K562 (cell line): ENCODE measurements at regions not wholly inside any gene's neighbourhood (a gene's known extent, or its start where the extent isn't known, plus 50 kb on each side); places are given as distances from the start of the nearest gene placed in this dataset.

ENCODE experiments used
- ATAC-seq: fragments of 200-7000 bp; cut with Tn5 transposase; 3 replicates; pipeline ENCODE4 v1.9.1; 2020; ENCODE audit warnings: moderate library complexity
- BruUV-seq: library from RNA; stranded (reverse); fragments of 400-500 nt; replicated peaks from 2 replicates; lab custom pipeline; 2021; lab: Mats Ljungman, UMichigan
- CTCF ChIA-PET: fragments of 300-600 bp; formaldehyde crosslinking; extraction: SDS; loops from one replicate; lab custom pipeline; 2021; ENCODE audit warnings: low intra/inter-chr PET ratio; lab: Yijun Ruan, JAX
- POLR2A ChIA-PET: fragments of 300-600, 350-650 bp; sonication (Branson Sonifier 250); formaldehyde crosslinking; extraction: SDS; loops from one replicate; lab custom pipeline; 2021; ENCODE audit warnings: antibody characterized with exemption, inconsistent platforms; lab: Yijun Ruan, JAX
- DNase-seq, 4 experiments: peaks; one replicate each; pipeline versions ENCODE4 v3.0.0 to v3.0.0-alpha.2; 2011 to 2018; ENCODE audit warnings: low spot score in 3 of 4, mixed read lengths in 3 of 4; ENCODE audit errors: extremely low read depth in 1 of 4
- FAIRE-seq: peaks from 2 replicates; lab custom pipeline; 2011; peaks lifted over from hg19 to GRCh38; lab: Jason Lieb, UNC
- H2AFZ ChIP-seq: 2 replicates; pipeline ENCODE4 v1.6.0; 2011; ENCODE audit warnings: low read depth, low read length, control low read depth, inconsistent platforms
- H3K27ac ChIP-seq: fragments of 200-600 bp; 3 replicates; pipeline ENCODE4 v1.8.0; 2011; ENCODE audit warnings: low read depth, mild to moderate bottlenecking, control low read depth, inconsistent platforms, low read length, moderate library complexity, mixed read lengths; ENCODE audit errors: extremely low read depth
- H3K27me3 ChIP-seq, 2 experiments: fragments of 300-600 bp in 1 of 2; 2 replicates in 1 of 2; 3 replicates in 1 of 2; pipeline versions ENCODE4 v1.6.0 to v1.8.0; 2011; ENCODE audit warnings: inconsistent platforms in 2 of 2, low read length in 2 of 2, mild to moderate bottlenecking in 1 of 2, mixed read lengths in 1 of 2, moderate library complexity in 1 of 2; ENCODE audit not compliant: control insufficient read depth in 2 of 2, insufficient read depth in 2 of 2
- H3K36me3 ChIP-seq: fragments of 300-600 bp; 3 replicates; pipeline ENCODE4 v1.8.0; 2011; ENCODE audit warnings: mild to moderate bottlenecking, low read length, inconsistent platforms; ENCODE audit not compliant: control insufficient read depth, insufficient read depth
- H3K4me1 ChIP-seq, 2 experiments: fragments of 200-600 bp in 1 of 2; replicated peaks in 1 of 2; 2 replicates in 1 of 2; 3 replicates in 1 of 2; pipeline versions ENCODE4 v1.5.1 to v1.8.0; 2011; ENCODE audit warnings: inconsistent platforms in 2 of 2, low read length in 2 of 2, mild to moderate bottlenecking in 1 of 2, mixed read lengths in 1 of 2, moderate library complexity in 1 of 2; ENCODE audit not compliant: control insufficient read depth in 2 of 2, insufficient read depth in 2 of 2
- H3K4me2 ChIP-seq: 2 replicates; pipeline ENCODE4 v1.6.1; 2011; ENCODE audit warnings: low read length, control low read depth, inconsistent platforms, mixed read lengths; ENCODE audit not compliant: insufficient read depth
- H3K4me3 ChIP-seq: fragments of 200-600 bp; sonication (generic), shearing (Covaris generic); 2 replicates; pipeline ENCODE4 v1.5.1; 2016; ENCODE audit warnings: control low read depth, inconsistent platforms
- H3K79me2 ChIP-seq: fragments of 200-600 bp; 3 replicates; pipeline ENCODE4 v1.8.0; 2011; ENCODE audit warnings: low read length, inconsistent platforms; ENCODE audit not compliant: control insufficient read depth, insufficient read depth
- H3K9ac ChIP-seq, 2 experiments: 2 replicates each; pipeline versions ENCODE4 v1.6.0 to v1.6.1; 2011; ENCODE audit warnings: low read depth in 2 of 2, low read length in 2 of 2, control low read depth in 1 of 2, inconsistent platforms in 1 of 2, mild to moderate bottlenecking in 1 of 2, mixed read lengths in 1 of 2; ENCODE audit not compliant: insufficient read depth in 1 of 2
- H3K9me1 ChIP-seq: one replicate; pipeline ENCODE4 v1.6.0; 2011; ENCODE audit warnings: inconsistent platforms, mild to moderate bottlenecking, low read length, moderate library complexity; ENCODE audit not compliant: control insufficient read depth, insufficient read depth
- H3K9me3 ChIP-seq: replicated peaks from 2 replicates; pipeline ENCODE4 v1.5.1; 2011; ENCODE audit warnings: low read depth, low read length, inconsistent platforms; ENCODE audit not compliant: control insufficient read depth, insufficient read depth
- H4K20me1 ChIP-seq: replicated peaks from 2 replicates; pipeline ENCODE4 v1.6.1; 2011; ENCODE audit warnings: low read length, inconsistent platforms, mixed read lengths; ENCODE audit not compliant: control insufficient read depth, insufficient read depth
- ETV1 ChIP-seq: fragments of 450-650 bp; conservative IDR thresholded peaks from 2 replicates; pipeline ENCODE4 v1.6.1; 2016; ENCODE audit warnings: missing genetic modification characterization, control low read depth, low read depth, missing compliant biosample characterization
- NCOA4 ChIP-seq: fragments of 450-650 bp; IDR thresholded peaks from 2 replicates; pipeline ENCODE4 v1.6.1; 2018; ENCODE audit warnings: mild to moderate bottlenecking; ENCODE audit not compliant: partially characterized antibody
- NCOR1 ChIP-seq: fragments of 450-650 bp; IDR thresholded peaks from 2 replicates; pipeline ENCODE4 v1.6.1; 2016; ENCODE audit warnings: mild to moderate bottlenecking, moderate library complexity
- NFIC ChIP-seq: fragments of 450-650 bp; IDR thresholded peaks from 2 replicates; pipeline ENCODE4 v1.6.1; 2017; ENCODE audit warnings: mild to moderate bottlenecking, inconsistent platforms
- POLR2AphosphoS2 ChIP-seq: IDR thresholded peaks from 2 replicates; pipeline ENCODE4 v1.6.1; 2012; ENCODE audit warnings: low read length, improper control_type of control experiment
- TFAM ChIP-seq: fragments of 250-450 bp; sonication (Bioruptor Pico); conservative IDR thresholded peaks from 2 replicates; pipeline ENCODE4 v1.5.0; 2021; ENCODE audit warnings: mild to moderate bottlenecking, moderate library complexity
- ZNF3 ChIP-seq: fragments of 250-450 bp; sonication (Bioruptor Pico); IDR thresholded peaks from 2 replicates; pipeline ENCODE4 v1.5.0; 2021; ENCODE audit warnings: mild to moderate bottlenecking, moderate library complexity
- WGBS: fragments of 100-300 bp; shearing (Covaris generic); methylation state at CpG from one replicate; pipeline ENCODE4 v1.1.6; 2016; ENCODE audit warnings: low coverage, mixed read lengths; ENCODE audit not compliant: insufficient coverage; ENCODE audit errors: missing lambda C conversion rate; 5-methylcytosine and 5-hydroxymethylcytosine counted together
- in situ Hi-C: fragments of 300-500 bp; cut with MboI; formaldehyde crosslinking; loops from 4 replicates; pipeline ENCODE4 v1.15.0; 2018; ENCODE audit warnings: inconsistent platforms, mixed read lengths
- intact Hi-C: fragments of 100-400 bp; cut with micrococcal nuclease; formaldehyde crosslinking; loops from 2 replicates; pipeline ENCODE4 v1.14.2; 2022
- TF ChIP-seq, protein P1 (sequence below): fragments of 250-450 bp; sonication (Bioruptor Pico); IDR thresholded peaks from 2 replicates; pipeline ENCODE4 v1.4.0; 2020; ENCODE audit warnings: mild to moderate bottlenecking, moderate library complexity, borderline replicate concordance

DNA sequence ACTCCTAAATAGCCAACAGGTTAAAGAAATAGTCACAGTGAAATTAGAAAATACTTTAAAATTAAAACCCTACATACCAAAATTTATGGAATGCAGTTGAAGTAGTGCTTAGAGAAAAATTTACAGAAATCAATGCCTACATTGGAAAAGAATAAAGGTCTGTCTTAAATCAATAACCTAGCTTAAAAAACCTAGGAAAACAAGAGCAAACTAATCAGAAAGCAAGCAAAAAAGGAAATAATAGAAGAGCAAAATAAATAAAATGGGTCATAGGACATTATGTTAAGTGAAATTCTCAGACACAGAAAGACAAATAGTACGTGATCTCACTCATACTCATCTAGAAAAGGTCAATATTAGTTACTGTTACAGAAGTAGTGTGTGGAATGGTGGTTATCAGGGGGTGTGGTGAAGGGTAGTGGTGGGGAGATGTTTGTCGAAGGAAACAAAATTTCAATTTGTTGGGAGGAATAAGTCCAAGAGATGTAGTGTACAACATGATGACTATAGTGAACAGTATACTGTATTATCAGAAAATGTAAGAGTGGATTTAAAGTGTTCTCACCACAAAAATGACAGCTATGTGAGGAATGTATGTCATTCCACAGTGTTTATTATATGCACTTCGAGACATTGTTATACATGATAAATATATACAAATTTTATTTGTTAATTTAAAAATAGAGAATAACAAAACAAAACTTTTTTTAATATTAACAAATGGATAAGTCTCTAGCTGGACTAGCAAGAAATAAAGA is 423.6 kb downstream of the CDH26 start:
- in situ Hi-C loops: no loop called here
- TF ChIP-seq ETV1 (tag) (no peak), TFAM (CRISPR knock-in tag) (no peak)
- TF ChIP-seq, all 486 proteins: peak for 0
- Histone ChIP-seq H3K9me3 (no peaks in the 10 kb centered on the region), H4K20me1 (no peaks in the 10 kb centered on the region), H3K36me3 (no peaks in the 10 kb centered on the region), H3K4me1 (no peaks in the 10 kb centered on the region), H3K9ac (no peak overlapping the region), H3K4me3 (no peak overlapping the region), H3K27me3 (no peaks in the 10 kb centered on the region), H3K27ac (no peak overlapping the region), H3K79me2 (no peaks in the 10 kb centered on the region), H2AFZ (no peak overlapping the region), H3K4me2 (no peak overlapping the region), H3K9me1 (no peaks in the 10 kb centered on the region)
- ATAC-seq (no peak), DNase-seq (no peak), FAIRE-seq (no peak)
- 0% methylated on average over 3 of the region's 3 CpGs for WGBS
- POLR2A ChIA-PET: no interaction called here
- intact Hi-C loops: no loop called here
- no TSS peak for BruUV-seq
- CTCF ChIA-PET: no interaction called here

- Histone ChIP-seq H3K4me2 (no peak overlapping the region), H3K4me3 (no peak overlapping the region), H3K4me1 (no peaks in the 10 kb centered on the region), H4K20me1 (no peaks in the 10 kb centered on the region), H3K27me3 (no peaks in the 10 kb centered on the region), H3K9me1 (no peaks in the 10 kb centered on the region), H3K27ac (no peak overlapping the region), H3K36me3 (no peaks in the 10 kb centered on the region), H3K9ac (no peak overlapping the region), H3K79me2 (no peaks in the 10 kb centered on the region), H2AFZ (no peak overlapping the region), H3K9me3 (no peaks in the 10 kb centered on the region)
- in situ Hi-C loops: no loop called here
- POLR2A ChIA-PET: no interaction called here
- BruUV-seq: no TSS peak
- FAIRE-seq (no peak), DNase-seq (no peak), ATAC-seq (no peak)
- intact Hi-C loops: no loop called here
- CTCF ChIA-PET: no interaction called here
- TF ChIP-seq NCOA4 (no peak), NFIC (no peak), NCOR1 (no peak), ZNF3 (CRISPR knock-in tag) (no peak), POLR2AphosphoS2 (no peak)
- TF ChIP-seq, protein P1, sequence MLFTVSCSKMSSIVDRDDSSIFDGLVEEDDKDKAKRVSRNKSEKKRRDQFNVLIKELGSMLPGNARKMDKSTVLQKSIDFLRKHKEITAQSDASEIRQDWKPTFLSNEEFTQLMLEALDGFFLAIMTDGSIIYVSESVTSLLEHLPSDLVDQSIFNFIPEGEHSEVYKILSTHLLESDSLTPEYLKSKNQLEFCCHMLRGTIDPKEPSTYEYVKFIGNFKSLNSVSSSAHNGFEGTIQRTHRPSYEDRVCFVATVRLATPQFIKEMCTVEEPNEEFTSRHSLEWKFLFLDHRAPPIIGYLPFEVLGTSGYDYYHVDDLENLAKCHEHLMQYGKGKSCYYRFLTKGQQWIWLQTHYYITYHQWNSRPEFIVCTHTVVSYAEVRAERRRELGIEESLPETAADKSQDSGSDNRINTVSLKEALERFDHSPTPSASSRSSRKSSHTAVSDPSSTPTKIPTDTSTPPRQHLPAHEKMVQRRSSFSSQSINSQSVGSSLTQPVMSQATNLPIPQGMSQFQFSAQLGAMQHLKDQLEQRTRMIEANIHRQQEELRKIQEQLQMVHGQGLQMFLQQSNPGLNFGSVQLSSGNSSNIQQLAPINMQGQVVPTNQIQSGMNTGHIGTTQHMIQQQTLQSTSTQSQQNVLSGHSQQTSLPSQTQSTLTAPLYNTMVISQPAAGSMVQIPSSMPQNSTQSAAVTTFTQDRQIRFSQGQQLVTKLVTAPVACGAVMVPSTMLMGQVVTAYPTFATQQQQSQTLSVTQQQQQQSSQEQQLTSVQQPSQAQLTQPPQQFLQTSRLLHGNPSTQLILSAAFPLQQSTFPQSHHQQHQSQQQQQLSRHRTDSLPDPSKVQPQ (CRISPR knock-in tag): no peak
These were observed 431.2 kb downstream of the CDH26 start for GRCh38 chr20:60389441-60389840.
